Keratinocyte (primary cell): ENCODE measurements at regions not wholly inside any gene's neighbourhood (a gene's known extent, or its start where the extent isn't known, plus 50 kb on each side); places are given as distances from the start of the nearest gene placed in this dataset.

ENCODE experiments used
- DNase-seq: peaks from one replicate; pipeline ENCODE4 v3.0.0-alpha.2; 2011; ENCODE audit warnings: low read depth, missing footprints, low spot score
- FAIRE-seq: peaks from 2 replicates; lab custom pipeline; 2011; peaks lifted over from hg19 to GRCh38; lab: Jason Lieb, UNC
- H2AFZ ChIP-seq: 2 replicates; pipeline ENCODE4 v1.6.0; 2012; ENCODE audit warnings: low read length, control low read depth, inconsistent platforms; ENCODE audit not compliant: control insufficient read depth
- H3K27ac ChIP-seq: 2 replicates; pipeline ENCODE4 v1.5.1; 2011; ENCODE audit warnings: low read length; ENCODE audit not compliant: control insufficient read depth, insufficient read depth
- H3K27me3 ChIP-seq: 3 replicates; pipeline ENCODE4 v1.6.0; 2011; ENCODE audit warnings: low read length; ENCODE audit not compliant: control insufficient read depth, insufficient read depth; ENCODE audit errors: extremely low read depth
- H3K36me3 ChIP-seq, 2 experiments: 2 replicates in 1 of 2; 3 replicates in 1 of 2; pipeline ENCODE4 v1.5.1; 2011; ENCODE audit warnings: low read length in 2 of 2, mild to moderate bottlenecking in 1 of 2; ENCODE audit not compliant: control insufficient read depth in 2 of 2, insufficient read depth in 2 of 2; ENCODE audit errors: extremely low read depth in 1 of 2
- H3K4me1 ChIP-seq: 3 replicates; pipeline ENCODE4 v1.5.1; 2011; ENCODE audit warnings: low read length; ENCODE audit not compliant: control insufficient read depth, insufficient read depth; ENCODE audit errors: extremely low read depth
- H3K4me2 ChIP-seq: 3 replicates; pipeline ENCODE4 v1.6.0; 2011; ENCODE audit warnings: low read depth, low read length; ENCODE audit not compliant: control insufficient read depth, insufficient read depth; ENCODE audit errors: extremely low read depth
- H3K4me3 ChIP-seq, 3 experiments: fragments of 200-600 bp in 1 of 3; sonication (generic) in 1 of 3; 2 replicates in 2 of 3; 3 replicates in 1 of 3; pipeline ENCODE4 v1.5.1; 2011 to 2016; ENCODE audit warnings: low read length in 3 of 3, mild to moderate bottlenecking in 3 of 3, control low read depth in 2 of 3, inconsistent platforms in 1 of 3, low read depth in 1 of 3, mixed read lengths in 1 of 3, mixed run types in 1 of 3, moderate library complexity in 1 of 3; ENCODE audit not compliant: control insufficient read depth in 2 of 3, insufficient read depth in 2 of 3; ENCODE audit errors: extremely low read depth in 1 of 3
- H3K79me2 ChIP-seq: 2 replicates; pipeline ENCODE4 v1.6.0; 2012; ENCODE audit warnings: low read length; ENCODE audit not compliant: control insufficient read depth, insufficient read depth
- H3K9ac ChIP-seq: 3 replicates; pipeline ENCODE4 v1.6.0; 2011; ENCODE audit warnings: low read length; ENCODE audit not compliant: control insufficient read depth, insufficient read depth; ENCODE audit errors: extremely low read depth
- H3K9me1 ChIP-seq: 3 replicates; pipeline ENCODE4 v1.6.0; 2011; ENCODE audit warnings: low read length; ENCODE audit not compliant: control insufficient read depth, insufficient read depth; ENCODE audit errors: extremely low read depth
- H3K9me3 ChIP-seq: 2 replicates; pipeline ENCODE4 v1.5.1; 2012; ENCODE audit warnings: low read depth, low read length; ENCODE audit not compliant: control insufficient read depth
- H4K20me1 ChIP-seq: 3 replicates; pipeline ENCODE4 v1.6.0; 2011; ENCODE audit warnings: low read length; ENCODE audit not compliant: control insufficient read depth, insufficient read depth; ENCODE audit errors: extremely low read depth
- EZH2 ChIP-seq: IDR thresholded peaks from one replicate; pipeline ENCODE4 v1.6.1; 2012; ENCODE audit warnings: inconsistent platforms, mild to moderate bottlenecking, low read length, moderate library complexity
- dilution Hi-C: fragments of 300-500 bp; cut with MboI; formaldehyde crosslinking; loops from one replicate; pipeline ENCODE4 v1.7.0; 2020; ENCODE audit warnings: low sequenced_read_pairs; ENCODE audit not compliant: extremely low pct_ligation_motif_present
- TF ChIP-seq, protein P1 (sequence below), 3 experiments: IDR thresholded peaks in 1 of 3; conservative IDR thresholded peaks in 1 of 3; optimal IDR thresholded peaks in 1 of 3; 2 replicates in 2 of 3; 3 replicates in 1 of 3; pipeline versions ENCODE3 to v1.5.1; 2011; ENCODE audit warnings: low read length in 3 of 3, mild to moderate bottlenecking in 3 of 3, moderate library complexity in 2 of 3, control low read depth in 1 of 3, inconsistent platforms in 1 of 3; ENCODE audit not compliant: insufficient read depth in 2 of 3; ENCODE audit errors: extremely low read depth in 1 of 3

DNA sequence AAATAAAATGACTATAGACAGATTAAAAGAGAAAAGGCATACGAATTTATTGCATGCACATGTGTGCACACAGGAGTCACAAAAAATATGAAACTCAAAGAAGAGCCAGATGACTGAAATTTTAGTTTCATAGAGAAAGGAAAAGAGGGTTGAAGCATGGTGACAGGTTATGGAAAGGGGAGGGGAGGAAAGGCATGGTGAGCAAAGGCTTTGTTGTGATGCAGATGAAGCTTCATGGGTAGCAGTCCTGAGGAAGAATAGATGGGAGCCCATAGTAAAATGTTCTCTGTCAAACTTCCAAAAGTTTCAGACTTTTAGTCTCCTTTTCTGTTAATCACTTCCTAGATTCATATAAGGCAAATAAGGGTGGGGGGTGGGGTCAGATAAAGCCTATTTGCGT is 612.7 kb upstream of the ATP2B1 start:
- no peaks in the 10 kb centered on the region for H3K79me2 ChIP-seq

DNA sequence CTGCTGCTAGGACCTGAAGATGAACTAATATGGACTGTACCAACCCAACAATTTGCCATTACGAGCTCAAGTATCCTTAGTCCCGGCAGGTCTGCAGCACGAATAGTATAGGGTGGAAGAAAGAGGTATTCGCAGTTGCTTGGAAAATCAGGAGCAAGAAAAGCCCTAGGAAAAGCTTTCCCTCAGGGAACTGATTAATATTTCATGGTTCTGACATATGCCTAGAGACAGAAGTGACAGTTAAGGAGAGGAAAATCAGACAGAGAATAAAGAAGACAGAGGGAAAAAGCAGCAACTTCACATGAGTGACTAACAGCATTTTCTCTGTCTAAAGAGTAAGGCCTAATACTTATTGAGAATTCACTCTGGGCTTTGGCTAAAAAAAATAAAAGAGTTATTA is 602.9 kb upstream of the ATP2B1 start:
- TF ChIP-seq, protein P1, sequence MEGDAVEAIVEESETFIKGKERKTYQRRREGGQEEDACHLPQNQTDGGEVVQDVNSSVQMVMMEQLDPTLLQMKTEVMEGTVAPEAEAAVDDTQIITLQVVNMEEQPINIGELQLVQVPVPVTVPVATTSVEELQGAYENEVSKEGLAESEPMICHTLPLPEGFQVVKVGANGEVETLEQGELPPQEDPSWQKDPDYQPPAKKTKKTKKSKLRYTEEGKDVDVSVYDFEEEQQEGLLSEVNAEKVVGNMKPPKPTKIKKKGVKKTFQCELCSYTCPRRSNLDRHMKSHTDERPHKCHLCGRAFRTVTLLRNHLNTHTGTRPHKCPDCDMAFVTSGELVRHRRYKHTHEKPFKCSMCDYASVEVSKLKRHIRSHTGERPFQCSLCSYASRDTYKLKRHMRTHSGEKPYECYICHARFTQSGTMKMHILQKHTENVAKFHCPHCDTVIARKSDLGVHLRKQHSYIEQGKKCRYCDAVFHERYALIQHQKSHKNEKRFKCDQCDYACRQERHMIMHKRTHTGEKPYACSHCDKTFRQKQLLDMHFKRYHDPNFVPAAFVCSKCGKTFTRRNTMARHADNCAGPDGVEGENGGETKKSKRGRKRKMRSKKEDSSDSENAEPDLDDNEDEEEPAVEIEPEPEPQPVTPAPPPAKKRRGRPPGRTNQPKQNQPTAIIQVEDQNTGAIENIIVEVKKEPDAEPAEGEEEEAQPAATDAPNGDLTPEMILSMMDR (optimal IDR thresholded peaks at IDR 0.05 in 1 of 3, IDR thresholded peaks at IDR 0.05 in 1 of 3, conservative IDR thresholded peaks at IDR 0.05 in 1 of 3; ENCODE audit: extremely low read depth in 1 of 3, insufficient read depth in 2 of 3, low read length in 3 of 3) = no peak
- TF ChIP-seq EZH2 = no peak
- Histone ChIP-seq H3K9ac (no peak overlapping the region), H4K20me1 (no peaks in the 10 kb centered on the region), H3K4me1 (no peaks in the 10 kb centered on the region), H3K27me3 (no peaks in the 10 kb centered on the region), H3K27ac (no peak overlapping the region), H3K36me3 (no peaks in the 10 kb centered on the region), H2AFZ (no peak overlapping the region), H3K79me2 (no peaks in the 10 kb centered on the region), H3K4me3 (no peak overlapping the region), H3K9me3 (no peaks in the 10 kb centered on the region), H3K9me1 (no peaks in the 10 kb centered on the region), H3K4me2 (no peak overlapping the region)
- FAIRE-seq (no peak), DNase-seq (no peak)
- dilution Hi-C loops = no loop called here

More for the DNA sequence above, 612.7 kb upstream of the ATP2B1 start:
- Histone ChIP-seq H3K27me3 (no peaks in the 10 kb centered on the region), H3K9ac (no peak overlapping the region), H3K36me3 (no peaks in the 10 kb centered on the region), H2AFZ (no peak overlapping the region), H3K9me3 (no peaks in the 10 kb centered on the region), H3K4me1 (no peaks in the 10 kb centered on the region), H3K4me3 (no peak overlapping the region), H3K9me1 (no peaks in the 10 kb centered on the region), H3K27ac (no peak overlapping the region), H3K4me2 (no peak overlapping the region), H4K20me1 (no peaks in the 10 kb centered on the region)
- TF ChIP-seq EZH2 = no peak
- TF ChIP-seq, protein P1 (optimal IDR thresholded peaks at IDR 0.05 in 1 of 3, IDR thresholded peaks at IDR 0.05 in 1 of 3, conservative IDR thresholded peaks at IDR 0.05 in 1 of 3; ENCODE audit: extremely low read depth in 1 of 3, insufficient read depth in 2 of 3, low read length in 3 of 3) = no peak
- no peak for FAIRE-seq
- no peak for DNase-seq
- dilution Hi-C loops = no loop called here
